ENCODE measurements at regions not wholly inside any gene's neighbourhood (a gene's known extent, or its start where the extent isn't known, plus 50 kb on each side); places are given as distances from the start of the nearest gene placed in this dataset.

DNA sequence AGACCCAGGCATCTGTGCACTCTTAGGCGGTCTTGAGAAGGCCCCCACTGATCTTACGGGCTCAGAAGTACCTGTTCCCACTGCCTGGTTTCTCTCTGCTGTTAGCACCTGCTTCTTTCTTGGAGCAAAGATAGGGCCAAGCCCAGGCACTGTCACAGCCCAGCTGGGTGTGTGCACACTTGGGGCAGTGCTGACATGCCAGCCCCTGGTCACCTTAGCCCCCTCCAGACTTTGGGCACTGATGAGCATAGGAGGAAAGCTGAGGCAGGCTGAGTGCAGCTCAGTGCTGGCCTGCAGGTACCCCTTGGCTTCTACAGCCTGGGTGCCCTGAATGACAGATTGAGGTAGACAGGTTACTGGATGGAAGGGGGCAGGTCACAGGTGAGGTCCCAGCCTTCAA, 105.7 kb upstream of the AHI1 start:
- no peaks in the 10 kb centered on the region for H3K9me3 ChIP-seq (ENCODE audit: low read depth, low read length)
- no peaks in the 10 kb centered on the region for H3K79me2 ChIP-seq (ENCODE audit: insufficient read depth, low read length)
- H3K27me3 ChIP-seq (ENCODE audit: insufficient read depth, low read length): no peaks in the 10 kb centered on the region
- H4K20me1 ChIP-seq (ENCODE audit: insufficient read depth, low read length): no peaks in the 10 kb centered on the region
- DNase-seq (ENCODE audit: insufficient read length, low spot score, missing footprints): no peak
- no peaks in the 10 kb centered on the region for H3K36me3 ChIP-seq (ENCODE audit: insufficient read depth, low read length)
- H3K4me3 ChIP-seq (ENCODE audit: insufficient read depth, low read length): no peak overlapping the region
- no peaks in the 10 kb centered on the region for H3K4me1 ChIP-seq (ENCODE audit: insufficient read depth, low read length)
- H2AFZ ChIP-seq (ENCODE audit: low read length): no peak overlapping the region
- H3K4me2 ChIP-seq (ENCODE audit: insufficient read depth, low read length): no peak overlapping the region
- TF ChIP-seq CTCF (IDR thresholded peaks at IDR 0.05; ENCODE audit: extremely low read depth, low read depth, low read length): no peak
- no peak overlapping the region for H3K27ac ChIP-seq (ENCODE audit: low read depth, low read length)

DNA sequence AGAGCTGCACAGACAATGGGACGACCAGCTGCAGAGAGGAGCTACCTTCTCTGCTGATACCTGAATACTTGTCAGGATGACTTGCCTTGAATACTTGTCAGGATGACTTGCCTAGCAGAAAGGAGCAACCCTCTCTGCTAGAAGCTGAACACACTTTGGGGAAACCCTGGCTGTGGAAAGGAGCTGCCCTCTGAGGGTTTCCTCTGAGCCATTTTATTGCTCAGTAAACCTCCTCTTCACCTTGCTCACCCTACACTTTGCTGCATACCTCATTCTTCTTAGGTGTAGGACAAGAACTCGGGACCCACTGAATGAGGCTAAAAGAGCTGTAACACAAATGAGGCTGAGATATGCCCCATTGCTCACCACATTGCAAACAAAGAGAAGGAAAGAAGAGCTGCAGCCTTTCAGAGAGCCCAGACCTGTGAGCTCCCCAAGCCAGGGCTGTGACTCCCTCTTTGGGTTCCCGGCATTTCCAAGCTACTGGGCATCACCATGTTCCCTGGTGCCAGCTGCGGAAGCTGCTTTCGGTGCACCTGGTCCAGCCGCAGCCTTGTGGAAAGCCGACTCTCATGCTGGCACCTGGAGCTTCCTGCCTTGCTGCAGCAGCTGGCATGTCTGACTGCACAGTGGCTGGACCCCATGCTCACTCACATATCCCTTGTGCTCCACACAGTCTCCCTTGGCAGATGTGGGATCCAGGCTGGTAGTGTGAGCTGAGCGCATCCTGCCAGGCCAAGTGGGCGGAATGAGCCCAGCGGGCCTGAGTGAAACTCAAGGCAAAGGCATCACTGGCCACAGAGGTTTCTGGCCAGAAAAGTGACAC, 106.7 kb upstream of the AHI1 start:
- Histone ChIP-seq H4K20me1 (ENCODE audit: insufficient read depth, low read length) (no peaks in the 10 kb centered on the region), H3K4me2 (ENCODE audit: insufficient read depth, low read length) (no peak overlapping the region), H3K9me3 (ENCODE audit: low read depth, low read length) (no peaks in the 10 kb centered on the region)

GRCh38 chr6:135605278-135605790, 107.8 kb upstream of the AHI1 start:
- H3K9me3 ChIP-seq (ENCODE audit: low read depth, low read length): no peaks in the 10 kb centered on the region
- H3K4me3 ChIP-seq (ENCODE audit: insufficient read depth, low read length): no peak overlapping the region
- H2AFZ ChIP-seq (ENCODE audit: low read length): no peak overlapping the region
- H4K20me1 ChIP-seq (ENCODE audit: insufficient read depth, low read length): no peaks in the 10 kb centered on the region
- H3K27ac ChIP-seq (ENCODE audit: low read depth, low read length): no peak overlapping the region
- no peak for TF ChIP-seq CTCF (IDR thresholded peaks at IDR 0.05; ENCODE audit: extremely low read depth, low read depth, low read length)
- no peaks in the 10 kb centered on the region for H3K27me3 ChIP-seq (ENCODE audit: insufficient read depth, low read length)
- no peaks in the 10 kb centered on the region for H3K79me2 ChIP-seq (ENCODE audit: insufficient read depth, low read length)
- no peaks in the 10 kb centered on the region for H3K36me3 ChIP-seq (ENCODE audit: insufficient read depth, low read length)
- no peak overlapping the region for H3K4me2 ChIP-seq (ENCODE audit: insufficient read depth, low read length)
- no peak for DNase-seq (ENCODE audit: insufficient read length, low spot score, missing footprints)
- H3K4me1 ChIP-seq (ENCODE audit: insufficient read depth, low read length): no peaks in the 10 kb centered on the region

More for the DNA sequence above, 106.7 kb upstream of the AHI1 start:
- no peak overlapping the region for H3K27ac ChIP-seq (ENCODE audit: low read depth, low read length)
- H3K36me3 ChIP-seq (ENCODE audit: insufficient read depth, low read length): no peaks in the 10 kb centered on the region
- H3K27me3 ChIP-seq (ENCODE audit: insufficient read depth, low read length): no peaks in the 10 kb centered on the region
- H3K4me3 ChIP-seq (ENCODE audit: insufficient read depth, low read length): no peak overlapping the region
- no peak for DNase-seq (ENCODE audit: insufficient read length, low spot score, missing footprints)
- no peak for TF ChIP-seq CTCF (IDR thresholded peaks at IDR 0.05; ENCODE audit: extremely low read depth, low read depth, low read length)
- H2AFZ ChIP-seq (ENCODE audit: low read length): no peak overlapping the region
- no peaks in the 10 kb centered on the region for H3K79me2 ChIP-seq (ENCODE audit: insufficient read depth, low read length)
- no peaks in the 10 kb centered on the region for H3K4me1 ChIP-seq (ENCODE audit: insufficient read depth, low read length)

- no peak overlapping the region for H2AFZ ChIP-seq (ENCODE audit: low read length)
- H3K9me3 ChIP-seq (ENCODE audit: low read depth, low read length): no peaks in the 10 kb centered on the region
- H3K27ac ChIP-seq (ENCODE audit: low read depth, low read length): no peak overlapping the region
- H3K27me3 ChIP-seq (ENCODE audit: insufficient read depth, low read length): no peaks in the 10 kb centered on the region
- H3K79me2 ChIP-seq (ENCODE audit: insufficient read depth, low read length): no peaks in the 10 kb centered on the region
- TF ChIP-seq CTCF (IDR thresholded peaks at IDR 0.05; ENCODE audit: extremely low read depth, low read depth, low read length): no peak
- DNase-seq (ENCODE audit: insufficient read length, low spot score, missing footprints): no peak
- H3K36me3 ChIP-seq (ENCODE audit: insufficient read depth, low read length): no peaks in the 10 kb centered on the region
- no peak overlapping the region for H3K4me2 ChIP-seq (ENCODE audit: insufficient read depth, low read length)
- no peaks in the 10 kb centered on the region for H3K4me1 ChIP-seq (ENCODE audit: insufficient read depth, low read length)
- H3K4me3 ChIP-seq (ENCODE audit: insufficient read depth, low read length): no peak overlapping the region
- no peaks in the 10 kb centered on the region for H4K20me1 ChIP-seq (ENCODE audit: insufficient read depth, low read length)
Measured at GRCh38 chr6:135606392-135606791, 108.9 kb upstream of the AHI1 start.
